H1 (cell line): ENCODE measurements at regions not wholly inside any gene's neighbourhood (a gene's known extent, or its start where the extent isn't known, plus 50 kb on each side); places are given as distances from the start of the nearest gene placed in this dataset.

Experiments
- MAFK ChIP-seq: IDR thresholded peaks from 2 replicates; pipeline ENCODE4 v1.6.1; 2012; ENCODE audit warnings: low read depth, mild to moderate bottlenecking, improper control_type of control experiment, low read length
- SAP30 ChIP-seq: fragments of 300-600 bp; sonication (generic); IDR thresholded peaks from 2 replicates; pipeline ENCODE4 v1.7.1; 2012; ENCODE audit warnings: low read length, moderate library complexity, mild to moderate bottlenecking, inconsistent platforms; ENCODE audit not compliant: insufficient read depth, insufficient replicate concordance
- TBP ChIP-seq: IDR thresholded peaks from 2 replicates; pipeline ENCODE4 v1.6.1; 2011; ENCODE audit warnings: low read depth, low read length, improper control_type of control experiment
- TF ChIP-seq, protein P1 (sequence below): IDR thresholded peaks from 2 replicates; pipeline ENCODE4 v1.6.1; 2012; ENCODE audit warnings: low read length, inconsistent platforms

- TF ChIP-seq SAP30: no peak
- no peak for TF ChIP-seq MAFK
- TF ChIP-seq TBP: no peak
- TF ChIP-seq, protein P1, sequence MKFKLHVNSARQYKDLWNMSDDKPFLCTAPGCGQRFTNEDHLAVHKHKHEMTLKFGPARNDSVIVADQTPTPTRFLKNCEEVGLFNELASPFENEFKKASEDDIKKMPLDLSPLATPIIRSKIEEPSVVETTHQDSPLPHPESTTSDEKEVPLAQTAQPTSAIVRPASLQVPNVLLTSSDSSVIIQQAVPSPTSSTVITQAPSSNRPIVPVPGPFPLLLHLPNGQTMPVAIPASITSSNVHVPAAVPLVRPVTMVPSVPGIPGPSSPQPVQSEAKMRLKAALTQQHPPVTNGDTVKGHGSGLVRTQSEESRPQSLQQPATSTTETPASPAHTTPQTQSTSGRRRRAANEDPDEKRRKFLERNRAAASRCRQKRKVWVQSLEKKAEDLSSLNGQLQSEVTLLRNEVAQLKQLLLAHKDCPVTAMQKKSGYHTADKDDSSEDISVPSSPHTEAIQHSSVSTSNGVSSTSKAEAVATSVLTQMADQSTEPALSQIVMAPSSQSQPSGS: no peak
Observed at GRCh38 chr3:82736696-82737277, 975.3 kb upstream of the GBE1 start (continued).
